HG02943 (cell line): ENCODE measurements at regions not wholly inside any gene's neighbourhood (a gene's known extent, or its start where the extent isn't known, plus 50 kb on each side); places are given as distances from the start of the nearest gene placed in this dataset.
A peak's percentile ranks its signal among the peaks of the same experiment; 100 is the strongest.

Experiments
- ATAC-seq: cut with Tn5 transposase; IDR thresholded peaks from one replicate; pipeline ENCODE4 v1.9.1; 2021; ENCODE audit warnings: mild to moderate bottlenecking, low read depth, moderate library complexity; ENCODE audit not compliant: unreplicated experiment

DNA sequence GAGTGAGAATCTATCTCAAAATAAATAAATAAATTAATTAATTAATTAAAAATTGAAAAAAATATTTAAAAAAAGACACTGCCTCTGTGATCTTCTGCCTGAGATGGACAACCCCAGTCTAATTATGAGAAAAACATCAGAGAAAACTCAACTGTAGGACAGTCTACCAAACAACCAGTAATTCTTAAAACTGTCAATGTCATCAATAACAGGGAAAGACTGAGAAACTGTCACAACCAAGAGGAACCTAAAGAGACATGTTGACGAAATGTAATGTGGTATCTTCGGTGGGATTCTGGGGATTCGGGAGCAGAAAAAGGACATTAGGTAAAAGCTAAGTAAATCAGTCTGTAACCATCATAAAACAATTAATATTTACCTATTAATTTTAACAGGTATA is 265.4 kb upstream of the LMCD1 start:
- no peak for ATAC-seq

DNA sequence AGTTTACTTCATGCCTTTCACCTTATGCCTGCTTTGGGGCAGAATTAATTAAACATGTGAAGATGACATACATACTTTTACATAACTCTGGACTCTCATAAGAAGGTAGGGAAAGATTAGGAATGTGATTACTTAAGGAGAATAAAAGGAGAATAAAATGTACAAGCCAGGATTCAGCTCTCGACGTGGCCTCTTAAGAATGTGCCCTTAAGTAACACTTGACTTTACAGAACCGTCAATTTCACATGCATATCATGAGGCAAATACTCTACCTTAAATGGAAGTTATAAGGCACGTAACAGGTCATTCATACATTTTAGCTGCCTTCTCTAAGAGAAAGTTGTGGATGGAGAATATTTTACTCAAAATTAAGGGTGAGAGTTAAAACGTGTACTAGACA is 263.7 kb upstream of the LMCD1 start:
- ATAC-seq: no peak

DNA sequence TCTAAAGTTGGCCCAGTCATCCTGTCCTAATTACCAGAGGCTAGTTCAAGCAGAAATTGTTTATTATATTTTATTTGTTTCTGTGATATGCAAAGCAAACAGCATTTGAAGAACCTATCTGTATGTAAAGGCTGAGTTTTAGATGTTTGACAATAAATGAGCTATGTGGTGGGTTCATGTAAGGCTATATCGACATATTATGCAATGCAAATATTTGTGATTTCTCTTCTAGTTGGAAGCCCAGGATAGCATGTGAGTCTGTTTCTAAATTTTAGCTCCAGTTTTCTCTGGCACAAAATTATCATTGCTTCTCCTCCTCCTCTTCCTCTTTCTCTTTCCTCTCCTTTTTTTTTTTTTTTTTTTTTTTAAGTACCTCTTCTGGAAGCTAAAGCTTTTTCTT is 263.2 kb upstream of the LMCD1 start:
- ATAC-seq: no peak

DNA sequence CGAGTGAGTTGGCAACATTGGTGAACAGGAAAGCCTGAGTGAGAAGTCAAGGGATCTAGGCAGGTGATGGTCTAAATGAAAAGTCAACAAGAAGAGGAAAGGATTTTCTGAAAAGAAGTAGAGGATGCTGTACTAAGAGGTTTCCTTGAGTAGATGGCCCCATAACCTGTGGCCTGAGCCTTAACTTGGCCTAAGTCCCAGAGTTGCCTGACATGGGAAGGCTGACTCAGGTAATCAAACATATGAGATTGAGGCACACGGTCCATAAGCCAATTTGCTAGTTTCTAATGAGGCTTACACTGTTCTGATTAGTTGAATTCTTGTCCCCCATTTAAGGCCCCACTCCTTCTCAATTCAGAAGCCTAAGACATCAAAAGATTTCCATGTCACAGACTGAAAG is 262.5 kb upstream of the LMCD1 start:
- ATAC-seq: no peak

DNA sequence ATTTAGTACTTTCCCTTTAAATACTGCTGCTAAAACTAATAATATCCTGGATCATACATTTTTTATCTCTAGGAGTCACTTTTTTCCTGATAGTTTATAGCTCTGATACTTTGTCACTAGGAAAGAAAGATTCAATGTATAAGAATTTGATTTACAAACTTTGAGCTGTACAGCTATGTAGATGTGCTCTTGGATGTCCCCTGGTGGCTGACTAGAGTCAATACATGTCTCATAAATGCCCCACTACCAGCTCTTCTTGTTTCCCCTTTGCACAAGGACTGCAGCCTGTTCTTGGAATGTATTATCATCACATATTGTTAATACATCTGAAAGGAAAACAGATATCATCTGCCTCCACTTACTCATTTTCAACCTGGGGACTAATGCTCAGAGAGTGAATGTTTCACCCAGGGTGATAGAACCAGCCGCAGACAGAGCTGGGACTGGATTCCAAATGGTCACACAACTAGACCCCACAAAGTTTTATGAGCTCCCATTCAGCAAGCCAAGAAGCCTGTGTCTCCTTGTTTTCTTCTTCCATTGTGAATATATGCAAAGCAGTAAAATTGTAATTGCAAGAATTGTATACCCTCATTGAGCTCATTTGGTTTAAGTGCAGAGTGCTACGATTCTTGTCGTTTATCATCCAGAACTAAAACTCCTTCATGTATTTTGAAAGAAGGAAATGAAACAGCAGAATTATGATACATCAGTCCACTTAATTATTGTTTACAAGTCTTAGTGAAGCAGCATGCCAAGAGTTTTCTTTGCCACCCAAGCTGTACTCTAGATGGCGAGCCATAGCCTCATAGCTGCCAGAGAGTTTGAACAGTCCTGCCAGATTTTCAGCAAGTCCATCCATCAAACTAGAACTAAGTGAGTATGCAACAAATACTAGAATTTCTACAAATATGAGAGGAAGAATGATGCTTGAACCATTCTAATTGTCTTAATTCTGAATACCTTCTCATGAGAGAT is 261.6 kb upstream of the LMCD1 start:
- ATAC-seq: peak; percentile 94

DNA sequence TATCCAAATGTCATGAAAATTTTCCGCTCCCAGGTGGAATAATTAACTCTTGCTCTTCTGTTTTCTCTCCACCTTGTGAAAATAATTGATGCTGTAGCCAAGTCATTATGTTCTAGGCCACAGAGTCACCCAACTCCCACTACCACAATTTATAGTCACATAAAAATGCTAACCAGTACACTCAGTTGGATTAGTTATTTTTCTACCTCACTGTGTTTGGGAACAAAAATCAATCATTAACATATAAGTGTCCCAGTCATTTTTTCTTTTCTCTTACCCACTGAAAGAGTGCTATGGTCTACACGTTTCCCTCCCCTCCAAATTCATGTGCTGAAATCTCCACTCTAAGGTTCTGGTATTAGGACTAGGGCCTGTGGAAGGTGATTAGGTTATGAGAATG is 255.6 kb upstream of the LMCD1 start:
- no peak for ATAC-seq

DNA sequence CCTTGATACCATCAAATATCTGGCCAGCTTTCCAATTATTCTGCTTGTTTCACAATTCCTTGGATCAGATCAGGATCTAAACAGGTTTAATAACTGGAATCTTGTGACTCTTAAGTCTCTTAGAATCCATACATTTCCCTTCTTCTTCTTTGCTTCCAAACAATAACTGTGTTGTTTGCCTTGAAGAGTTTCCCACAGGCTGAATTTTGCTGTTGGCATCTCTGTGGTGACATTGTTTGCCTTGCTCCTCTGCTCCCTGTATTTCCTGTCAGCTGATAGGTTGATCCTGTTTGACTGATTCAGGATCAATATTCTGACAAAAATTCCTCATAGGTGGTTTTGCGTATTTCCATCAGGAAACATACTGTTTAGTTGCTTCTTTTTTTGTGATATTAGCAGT is 248.4 kb upstream of the LMCD1 start:
- no peak for ATAC-seq

DNA sequence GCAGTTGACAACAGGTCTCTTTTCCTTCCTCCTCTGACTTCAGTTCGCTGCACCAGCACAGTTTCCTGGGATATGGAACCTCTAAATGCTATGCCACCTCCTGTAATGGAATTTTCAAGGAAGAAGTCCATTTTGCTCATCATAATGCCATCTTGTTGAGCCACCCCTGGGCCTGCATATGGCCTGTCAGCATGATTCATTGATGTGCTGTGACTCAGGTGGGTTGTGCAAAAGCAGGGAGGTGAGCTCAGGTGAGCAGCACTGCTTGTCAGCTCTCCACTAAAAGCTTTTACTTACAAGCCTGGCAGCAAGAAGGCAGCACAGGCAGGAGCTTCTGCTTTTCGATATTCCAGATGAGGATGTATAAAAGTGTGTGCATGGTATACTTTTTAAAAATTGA is 247.1 kb upstream of the LMCD1 start:
- no peak for ATAC-seq

DNA sequence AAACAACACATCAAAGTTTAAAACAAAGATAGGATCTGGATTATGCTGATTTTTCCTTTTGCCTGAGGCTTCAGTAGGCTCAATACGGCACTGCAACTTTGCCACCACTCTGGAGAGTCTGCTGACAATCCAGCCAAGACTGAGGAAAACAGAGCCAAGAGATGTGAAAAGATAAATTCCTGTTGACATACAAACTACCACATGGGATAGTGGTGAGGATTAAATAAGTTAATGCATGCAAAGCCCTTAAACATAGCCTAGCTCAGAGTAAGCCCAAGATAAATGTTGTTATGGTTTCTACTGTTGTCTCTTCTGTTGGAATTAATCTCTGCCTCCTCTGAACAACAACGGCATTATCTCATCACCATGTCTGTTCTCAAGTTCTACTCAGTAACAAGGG is 245.9 kb upstream of the LMCD1 start:
- ATAC-seq: no peak

DNA sequence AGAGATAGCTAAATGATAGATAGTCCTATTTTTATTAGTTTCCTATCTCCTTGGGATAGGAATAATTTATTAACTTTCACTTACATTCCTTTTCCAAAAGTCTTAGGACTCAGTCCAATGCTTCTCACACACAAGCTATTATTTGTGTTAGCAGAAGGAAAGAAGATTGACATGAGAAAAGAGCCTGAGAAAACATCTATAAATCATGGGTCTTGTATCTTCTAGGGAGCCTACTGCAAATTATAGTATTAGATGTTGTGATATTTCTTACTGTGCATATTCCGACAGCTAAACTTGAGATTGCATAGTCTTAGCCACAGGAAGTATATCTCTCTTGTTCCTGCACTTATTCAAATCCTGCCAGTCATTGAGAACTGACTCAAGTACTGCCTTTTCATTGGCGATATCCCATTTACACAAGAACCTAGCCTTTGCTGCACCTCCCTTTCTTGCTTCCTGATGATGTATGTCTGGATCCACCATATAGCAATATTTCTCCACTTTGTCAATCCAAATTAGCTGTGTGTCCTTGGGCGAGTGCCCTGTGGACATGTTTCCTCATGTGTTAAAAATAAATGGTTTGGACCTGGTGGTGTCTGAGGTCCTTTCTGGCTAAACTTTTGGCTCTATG is 245.1 kb upstream of the LMCD1 start:
- ATAC-seq: no peak

DNA sequence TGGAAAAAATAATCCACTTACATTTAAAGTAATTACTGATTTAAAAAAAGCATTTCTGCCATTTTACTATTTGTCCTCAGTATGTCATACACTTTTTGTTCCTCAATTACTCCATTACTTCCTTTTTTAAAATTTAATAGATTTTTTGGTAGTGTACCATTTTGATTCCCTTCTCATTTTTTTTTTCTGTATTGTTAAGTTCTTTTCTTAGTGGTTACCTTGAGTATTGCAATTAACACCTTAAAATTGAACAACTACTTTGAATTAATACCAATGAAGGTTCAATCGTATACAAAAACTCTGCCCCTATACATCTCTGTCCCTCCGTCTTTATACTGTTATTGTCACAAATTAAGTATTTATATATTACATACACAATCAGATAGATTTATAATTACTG is 240.6 kb upstream of the LMCD1 start:
- ATAC-seq: no peak

DNA sequence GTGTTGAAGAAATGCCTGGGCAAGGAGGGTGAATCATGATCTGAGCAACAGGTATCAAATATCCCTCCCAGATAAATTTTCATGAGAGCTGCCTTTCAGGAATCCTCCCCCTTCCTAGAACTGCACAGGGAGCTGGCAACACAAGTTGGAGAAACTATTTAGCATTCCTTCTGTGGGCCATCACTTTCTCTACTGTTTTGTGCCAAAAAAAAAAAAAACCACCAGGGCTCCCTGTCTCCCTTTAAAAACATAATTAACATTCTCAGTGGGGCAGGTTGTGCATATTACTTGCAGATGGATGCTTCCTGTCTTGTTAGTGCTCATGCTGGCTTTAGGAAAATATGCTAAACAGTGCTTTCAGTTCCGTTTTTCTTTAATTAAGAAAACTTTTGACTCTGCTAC is 234.9 kb upstream of the LMCD1 start:
- no peak for ATAC-seq

DNA sequence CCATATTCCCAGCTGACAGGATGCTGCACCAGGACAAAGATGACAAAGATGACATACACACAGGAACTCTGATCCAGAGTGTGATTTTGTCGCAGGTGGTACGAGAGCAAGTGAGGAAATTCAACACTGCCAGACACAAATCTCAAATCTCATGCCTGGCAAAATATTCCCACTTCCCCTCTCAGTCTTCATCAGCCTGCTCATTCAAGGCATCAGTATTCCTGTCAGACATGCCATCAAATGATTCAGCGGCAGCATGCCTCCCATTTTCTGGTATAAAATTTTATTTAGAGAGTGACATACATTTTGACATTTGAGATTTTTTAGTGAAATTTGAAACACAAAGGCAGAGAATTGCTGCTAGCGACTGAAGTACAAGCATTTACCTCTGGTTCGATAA is 228.1 kb upstream of the LMCD1 start:
- no peak for ATAC-seq

DNA sequence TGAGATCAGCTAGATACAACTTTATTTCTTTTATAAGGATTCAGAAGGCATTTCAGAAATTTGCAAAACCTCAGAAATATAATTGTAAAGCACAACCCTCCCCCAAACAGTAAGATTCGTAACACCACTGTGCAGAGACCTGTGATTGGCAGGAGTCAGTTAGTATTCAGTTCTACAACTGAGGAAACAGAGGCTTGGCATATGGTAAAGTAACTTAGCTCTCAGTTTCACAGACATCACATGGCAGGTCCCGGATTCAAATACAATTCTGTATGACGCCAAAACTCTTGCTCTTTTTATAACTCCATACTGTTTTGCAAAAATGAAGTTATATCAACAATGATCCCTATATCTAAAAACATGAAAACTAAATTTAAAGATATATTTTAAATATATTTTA is 225.6 kb upstream of the LMCD1 start:
- ATAC-seq: no peak

DNA sequence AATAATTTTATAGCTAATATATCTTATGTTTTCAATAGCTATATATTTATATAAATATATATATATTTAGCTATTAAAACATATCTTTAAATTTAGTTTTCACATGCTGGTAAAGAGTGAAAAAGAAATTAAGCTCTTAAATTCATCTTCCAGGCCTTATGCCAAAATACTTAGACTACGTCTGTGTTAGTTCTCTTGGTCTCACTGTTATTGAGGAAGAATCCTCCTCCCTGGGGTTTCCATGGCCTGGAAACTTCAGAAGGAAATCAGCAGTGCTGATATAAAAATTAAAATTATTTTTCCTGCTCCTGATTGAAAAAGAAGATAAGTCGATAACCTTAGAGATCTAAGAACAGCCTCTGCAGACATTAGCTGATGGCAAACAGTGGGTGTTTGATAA is 225.1 kb upstream of the LMCD1 start:
- ATAC-seq: no peak

DNA sequence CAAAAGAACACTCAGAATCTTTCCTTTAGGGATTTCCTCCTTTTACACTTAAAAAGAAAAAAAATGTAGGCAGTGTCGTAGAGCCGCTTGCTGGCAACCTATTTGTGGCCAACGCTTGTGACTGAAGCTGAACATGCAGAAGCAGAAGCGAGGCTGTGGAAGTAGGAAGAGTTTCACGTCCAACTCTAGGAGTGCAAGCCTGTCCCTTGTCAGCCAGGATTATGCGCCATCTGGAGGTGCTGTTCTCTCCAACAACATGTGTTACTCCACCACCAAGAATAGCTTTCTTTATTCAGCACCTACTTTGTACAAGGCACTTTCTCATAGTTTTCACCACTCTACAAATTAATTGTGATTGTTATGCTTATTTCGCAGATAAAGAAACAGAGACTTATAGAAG is 223.2 kb upstream of the LMCD1 start:
- ATAC-seq: no peak

DNA sequence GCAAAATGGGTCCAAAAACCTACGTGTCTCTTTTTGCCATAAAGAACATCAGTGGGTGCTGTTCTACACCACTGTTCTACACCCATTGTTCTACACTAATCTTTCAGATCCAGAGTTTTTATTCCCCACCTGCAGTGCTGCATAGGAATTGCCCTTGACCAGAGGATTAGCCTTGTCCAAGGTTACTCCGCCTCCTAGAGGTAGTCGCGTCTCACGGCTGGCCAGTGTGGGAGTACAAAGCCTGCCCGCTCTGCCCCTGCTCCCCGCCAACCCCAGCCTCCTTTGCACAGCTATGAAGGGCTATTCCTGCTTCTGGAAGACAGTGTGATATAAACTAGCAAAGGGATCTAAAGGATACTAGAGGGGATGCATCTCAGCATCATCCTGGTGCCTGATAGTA is 222.1 kb upstream of the LMCD1 start:
- ATAC-seq: no peak

DNA sequence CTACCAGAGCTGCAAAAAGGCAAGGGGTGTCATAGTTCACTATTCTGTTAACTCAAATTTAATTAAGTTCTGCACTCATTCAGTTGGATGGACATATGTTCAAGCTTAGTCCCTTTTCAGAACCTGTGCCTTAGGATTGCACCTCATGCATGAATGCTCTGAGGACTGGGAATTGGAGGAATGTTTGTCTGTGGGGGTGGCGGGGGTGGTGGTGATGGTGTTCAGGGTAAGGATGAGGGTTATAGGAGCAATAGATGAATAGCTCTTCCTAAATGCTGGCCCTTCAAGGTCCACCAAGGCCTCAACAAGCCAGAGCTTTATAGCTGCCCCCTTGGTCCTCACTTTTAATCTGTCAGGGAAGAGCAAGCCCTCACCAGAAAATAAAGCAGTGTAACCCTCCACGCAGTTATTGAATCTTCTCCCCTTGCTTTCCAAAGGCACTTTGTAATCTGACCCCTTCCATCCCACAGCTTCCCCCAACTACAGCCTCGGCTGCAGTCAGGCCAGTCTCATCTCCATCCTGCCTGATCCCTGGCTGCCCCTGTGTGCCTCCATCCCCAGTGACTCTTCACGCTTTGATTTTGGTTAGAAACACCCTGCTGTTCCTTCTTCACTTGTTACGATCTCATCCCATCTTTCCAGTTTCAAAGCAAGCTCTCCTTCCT is 221.6 kb upstream of the LMCD1 start:
- ATAC-seq: no peak

DNA sequence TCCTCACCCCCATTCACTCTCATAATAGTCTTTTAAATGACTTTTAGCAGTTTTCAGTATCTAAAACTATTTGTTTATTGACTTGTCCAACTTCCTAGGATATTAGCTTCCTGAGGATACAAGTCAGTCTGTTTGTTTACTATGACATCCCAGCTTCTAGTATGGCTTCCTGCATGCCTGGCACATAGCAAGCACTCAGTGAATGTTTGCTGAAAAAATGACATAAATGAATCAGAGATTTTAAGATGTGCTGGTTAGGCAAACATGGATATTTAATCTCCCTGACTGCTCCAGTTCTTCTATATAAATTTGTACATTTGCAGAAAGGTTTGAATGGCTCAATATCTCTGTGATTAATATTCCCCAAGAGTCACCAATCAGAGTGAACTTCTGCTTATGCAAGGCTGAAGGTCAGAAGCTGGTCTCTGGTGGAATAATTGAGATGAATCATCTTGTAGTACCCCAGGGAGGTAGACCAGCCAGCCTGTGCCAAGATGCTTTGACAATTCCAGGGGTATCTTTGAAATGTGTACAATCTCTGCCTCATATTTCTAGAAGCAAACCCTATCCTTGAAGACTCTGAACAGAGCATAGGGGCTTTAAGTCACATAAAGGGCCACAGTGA is 219.0 kb upstream of the LMCD1 start:
- no peak for ATAC-seq

DNA sequence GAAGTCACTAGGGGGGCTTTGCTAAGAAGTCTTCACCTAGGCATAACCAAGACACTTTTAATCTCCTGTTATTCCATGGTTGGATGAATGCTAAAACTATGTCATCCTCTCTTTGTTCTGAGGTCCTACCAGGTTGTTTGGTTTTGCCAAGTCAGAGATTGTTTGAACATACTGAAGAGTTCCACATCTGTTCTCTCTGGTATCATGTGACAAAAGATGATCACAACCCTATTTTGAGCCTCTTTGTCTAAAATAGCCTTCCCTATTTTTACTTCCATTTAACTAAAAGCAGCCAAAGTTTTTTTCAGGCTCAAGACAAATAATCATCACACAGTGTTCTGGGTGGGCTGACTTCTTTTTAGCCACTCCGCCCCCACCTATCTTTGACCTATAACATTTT is 218.4 kb upstream of the LMCD1 start:
- ATAC-seq: no peak

DNA sequence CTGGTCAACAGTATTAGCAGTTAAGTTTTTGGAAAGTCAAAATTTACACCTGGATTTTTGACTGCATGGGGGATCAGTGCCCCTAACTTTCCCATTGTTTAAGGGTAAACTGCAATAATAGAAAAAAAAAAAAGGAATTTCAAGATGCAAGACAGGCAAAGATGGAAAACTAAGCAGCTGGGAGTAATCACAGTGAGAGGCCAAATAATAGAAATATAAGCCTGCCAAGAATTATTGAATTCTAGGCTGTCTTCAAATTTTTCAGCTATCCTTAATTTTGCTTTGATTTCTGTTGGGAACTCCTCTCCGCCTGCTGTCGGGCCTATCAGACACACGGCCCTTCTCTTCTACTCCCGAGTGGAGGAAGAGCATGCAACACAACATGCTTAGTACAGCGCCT is 215.5 kb upstream of the LMCD1 start:
- ATAC-seq: no peak
